IMR-90 (cell line): ENCODE measurements at regions not wholly inside any gene's neighbourhood (a gene's known extent, or its start where the extent isn't known, plus 50 kb on each side); places are given as distances from the start of the nearest gene placed in this dataset.

ENCODE experiments used
- ATAC-seq: fragments of 200-7000 bp; cut with Tn5 transposase; 2 replicates; pipeline ENCODE4 v1.9.1; 2020; ENCODE audit warnings: low read depth, mild to moderate bottlenecking, moderate library complexity
- BruUV-seq: library from RNA; stranded (reverse); fragments of 400-500 nt; replicated peaks from 2 replicates; lab custom pipeline; 2021; lab: Mats Ljungman, UMichigan
- CTCF ChIA-PET: fragments of 300-600 bp; formaldehyde crosslinking; extraction: SDS; loops from one replicate; lab custom pipeline; 2021; ENCODE audit warnings: antibody characterized with exemption; lab: Yijun Ruan, JAX
- POLR2A ChIA-PET: fragments of 300-600 bp; sonication (Branson Sonifier 250); formaldehyde crosslinking; loops from one replicate; lab custom pipeline; 2022; ENCODE audit warnings: antibody characterized with exemption; ENCODE audit not compliant: unreplicated experiment; lab: Charles Lee
- DNase-seq: peaks from one replicate; pipeline ENCODE4 v3.0.0; 2013
- H2AFZ ChIP-seq: replicated peaks from 2 replicates; pipeline ENCODE3; 2013; ENCODE audit warnings: low read length, mild to moderate bottlenecking; ENCODE audit not compliant: poor library complexity
- H2AK5ac ChIP-seq: 2 replicates; pipeline ENCODE4 v1.6.1; 2013; ENCODE audit warnings: low read depth, low read length, inconsistent platforms
- H2AK9ac ChIP-seq: replicated peaks from 2 replicates; pipeline ENCODE3; 2013; ENCODE audit warnings: mild to moderate bottlenecking, low read depth, low read length, moderate library complexity; ENCODE audit not compliant: poor library complexity
- H2BK120ac ChIP-seq: 2 replicates; pipeline ENCODE4 v1.6.1; 2013; ENCODE audit warnings: low read depth, low read length, inconsistent platforms
- H2BK15ac ChIP-seq: 3 replicates; pipeline ENCODE4 v1.6.1; 2013; ENCODE audit warnings: low read depth, low read length, inconsistent platforms
- H2BK20ac ChIP-seq: 2 replicates; pipeline ENCODE4 v1.6.1; 2013; ENCODE audit warnings: low read depth, mild to moderate bottlenecking, inconsistent platforms, low read length, moderate library complexity
- H2BK5ac ChIP-seq: 2 replicates; pipeline ENCODE4 v1.6.1; 2013; ENCODE audit warnings: mild to moderate bottlenecking, low read depth, low read length, inconsistent platforms; ENCODE audit not compliant: poor library complexity, severe bottlenecking
- H3K14ac ChIP-seq: replicated peaks from 2 replicates; pipeline ENCODE4 v1.6.1; 2013; ENCODE audit warnings: low read depth, low read length, inconsistent platforms
- H3K18ac ChIP-seq: 2 replicates; pipeline ENCODE4 v1.6.1; 2013; ENCODE audit warnings: low read depth, low read length, control low read depth
- H3K23ac ChIP-seq: 2 replicates; pipeline ENCODE4 v1.6.1; 2013; ENCODE audit warnings: low read depth, low read length, inconsistent platforms
- H3K27ac ChIP-seq: 2 replicates; pipeline ENCODE4 v1.5.1; 2013; ENCODE audit warnings: mild to moderate bottlenecking, control low read depth, low read length; ENCODE audit not compliant: insufficient read depth
- H3K27me3 ChIP-seq: 2 replicates; pipeline ENCODE4 v1.6.1; 2013; ENCODE audit warnings: low read length; ENCODE audit not compliant: control insufficient read depth, insufficient read depth
- H3K36me3 ChIP-seq: 2 replicates; pipeline ENCODE4 v1.6.1; 2013; ENCODE audit warnings: low read length, mixed read lengths; ENCODE audit not compliant: control insufficient read depth, insufficient read depth
- H3K4ac ChIP-seq: 2 replicates; pipeline ENCODE4 v1.6.1; 2013; ENCODE audit warnings: low read depth, low read length, inconsistent platforms
- H3K4me1 ChIP-seq: 2 replicates; pipeline ENCODE4 v1.6.1; 2013; ENCODE audit warnings: low read length, mixed read lengths; ENCODE audit not compliant: control insufficient read depth, insufficient read depth
- H3K4me2 ChIP-seq: 2 replicates; pipeline ENCODE4 v1.6.1; 2013; ENCODE audit warnings: low read depth, mild to moderate bottlenecking, control low read depth, low read length, moderate library complexity
- H3K4me3 ChIP-seq: 2 replicates; pipeline ENCODE4 v1.5.1; 2013; ENCODE audit warnings: low read depth, mild to moderate bottlenecking, control low read depth, low read length, moderate library complexity; ENCODE audit not compliant: insufficient read depth
- H3K56ac ChIP-seq: 2 replicates; pipeline ENCODE4 v1.6.1; 2013; ENCODE audit warnings: low read length, inconsistent platforms; ENCODE audit not compliant: insufficient read depth; ENCODE audit errors: extremely low read depth
- H3K79me1 ChIP-seq, 2 experiments: 2 replicates each; pipeline ENCODE4 v1.6.1; 2013; ENCODE audit warnings: low read length in 2 of 2, inconsistent platforms in 1 of 2, low read depth in 1 of 2
- H3K9ac ChIP-seq: 2 replicates; pipeline ENCODE4 v1.6.1; 2013; ENCODE audit warnings: low read depth, low read length, control low read depth
- H3K9me1 ChIP-seq: 2 replicates; pipeline ENCODE4 v1.6.1; 2013; ENCODE audit warnings: low read length, inconsistent platforms; ENCODE audit not compliant: insufficient read depth
- H3K9me3 ChIP-seq: 2 replicates; pipeline ENCODE4 v1.6.1; 2013; ENCODE audit warnings: low read length; ENCODE audit not compliant: control insufficient read depth, insufficient read depth
- H4K20me1 ChIP-seq: 2 replicates; pipeline ENCODE4 v1.6.1; 2013; ENCODE audit warnings: low read length, inconsistent platforms; ENCODE audit not compliant: insufficient read depth
- H4K5ac ChIP-seq: 2 replicates; pipeline ENCODE4 v1.6.1; 2013; ENCODE audit warnings: mild to moderate bottlenecking, low read depth, low read length, control low read depth
- H4K8ac ChIP-seq, 2 experiments: 2 replicates each; pipeline ENCODE4 v1.6.1; 2013; ENCODE audit warnings: low read depth in 2 of 2, low read length in 2 of 2, control low read depth in 1 of 2, inconsistent platforms in 1 of 2
- H4K91ac ChIP-seq: 2 replicates; pipeline ENCODE4 v1.6.1; 2013; ENCODE audit warnings: low read depth, low read length, inconsistent platforms; ENCODE audit not compliant: insufficient read depth
- BHLHE40 ChIP-seq: fragments of 150-350 bp; IDR thresholded peaks from 2 replicates; pipeline ENCODE4 v1.6.1; 2016; ENCODE audit warnings: mild to moderate bottlenecking, low read depth, low read length
- CEBPB ChIP-seq: IDR thresholded peaks from 2 replicates; pipeline ENCODE4 v1.6.1; 2012; ENCODE audit warnings: low read depth, low read length, improper control_type of control experiment
- CHD1 ChIP-seq: IDR thresholded peaks from 2 replicates; pipeline ENCODE4 v1.6.1; 2012; ENCODE audit warnings: low read depth, low read length, improper control_type of control experiment
- CTCF ChIP-seq: conservative IDR thresholded peaks from 2 replicates; pipeline ENCODE4 v1.5.1; 2012; ENCODE audit warnings: mild to moderate bottlenecking, low read depth, low read length, improper control_type of control experiment
- FOS ChIP-seq: fragments of 150-350 bp; IDR thresholded peaks from 2 replicates; pipeline ENCODE4 v1.6.1; 2016; ENCODE audit warnings: low read depth, low read length
- MAFK ChIP-seq: IDR thresholded peaks from 2 replicates; pipeline ENCODE4 v1.6.1; 2012; ENCODE audit warnings: low read depth, low read length, improper control_type of control experiment
- MAZ ChIP-seq: IDR thresholded peaks from 2 replicates; pipeline ENCODE4 v1.6.1; 2012; ENCODE audit warnings: low read depth, mild to moderate bottlenecking, low read length, improper control_type of control experiment, moderate library complexity, borderline replicate concordance
- MXI1 ChIP-seq: IDR thresholded peaks from 2 replicates; pipeline ENCODE4 v1.6.1; 2012; ENCODE audit warnings: low read depth, mild to moderate bottlenecking, low read length, moderate library complexity, borderline replicate concordance
- NFE2L2 ChIP-seq: fragments of 150-350 bp; IDR thresholded peaks from 2 replicates; pipeline ENCODE4 v1.6.1; 2016; ENCODE audit warnings: low read depth, mild to moderate bottlenecking, low read length
- POLR2A ChIP-seq: IDR thresholded peaks from 2 replicates; pipeline ENCODE4 v1.6.1; 2012; ENCODE audit warnings: mild to moderate bottlenecking, low read depth, low read length
- RAD21 ChIP-seq: IDR thresholded peaks from 2 replicates; pipeline ENCODE4 v1.6.1; 2012; ENCODE audit warnings: low read length, improper control_type of control experiment
- RCOR1 ChIP-seq: IDR thresholded peaks from 2 replicates; pipeline ENCODE4 v1.6.1; 2012; ENCODE audit warnings: mild to moderate bottlenecking, low read length, improper control_type of control experiment; ENCODE audit not compliant: insufficient replicate concordance
- RFX5 ChIP-seq: IDR thresholded peaks from 2 replicates; pipeline ENCODE4 v1.8.0; 2012; ENCODE audit warnings: low read depth, mild to moderate bottlenecking, low read length, moderate library complexity
- SMC3 ChIP-seq: fragments of 150-350 bp; IDR thresholded peaks from 2 replicates; pipeline ENCODE4 v1.6.1; 2016; ENCODE audit warnings: low read depth, mild to moderate bottlenecking, antibody characterized with exemption, low read length, moderate library complexity
- WGBS, 2 experiments: methylation state at CpG; one replicate each; pipeline versions ENCODE4 v1.1.5 to v1.1.7; 2013; ENCODE audit warnings: missing lambda C conversion rate in 2 of 2; ENCODE audit not compliant: insufficient read length in 1 of 2; ENCODE audit errors: extremely low coverage in 2 of 2; 5-methylcytosine and 5-hydroxymethylcytosine counted together
- dilution Hi-C: fragments of 300-500 bp; cut with HindIII; formaldehyde crosslinking; loops from one replicate; pipeline ENCODE4 v1.14.3; 2018; ENCODE audit warnings: low sequenced_read_pairs; ENCODE audit not compliant: unreplicated experiment
- in situ Hi-C: fragments of 300-500 bp; cut with MboI; formaldehyde crosslinking; loops from 3 replicates; pipeline ENCODE4 v1.14.3; 2019; ENCODE audit warnings: low sequenced_read_pairs, inconsistent platforms, mixed read lengths
- intact Hi-C: fragments of 100-400 bp; cut with micrococcal nuclease; formaldehyde crosslinking; loops from 2 replicates; pipeline ENCODE4 v1.10.0; 2022
- TF ChIP-seq, protein P1 (sequence below): fragments of 150-350 bp; IDR thresholded peaks from 2 replicates; pipeline ENCODE4 v1.6.1; 2017; ENCODE audit warnings: mild to moderate bottlenecking, antibody characterized with exemption, low read length, low read depth

- ChIA-PET CTCF (interaction anchor here (0.6 kb wide), 1 partner anchor 1304 kb away, joined by 4 read pairs; no protein-coding TSS in a partner anchor), POLR2A (no interaction called here)
- Histone ChIP-seq H3K23ac (no peak overlapping the region), H3K27me3 (no peaks in the 10 kb centered on the region), H3K4me2 (no peak overlapping the region), H4K20me1 (no peaks in the 10 kb centered on the region), H2AK9ac (no peak overlapping the region), H3K9ac (no peak overlapping the region), H3K36me3 (no peaks in the 10 kb centered on the region), H3K9me3 (no peaks in the 10 kb centered on the region), H4K91ac (no peak overlapping the region), H2AFZ (no peak overlapping the region), H2BK120ac (no peak overlapping the region), H2AK5ac (no peak overlapping the region), H3K9me1 (no peaks in the 10 kb centered on the region), H4K8ac (no peak overlapping the region), H3K27ac (no peak overlapping the region), H3K4me1 (no peaks in the 10 kb centered on the region), H2BK5ac (no peak overlapping the region), H4K5ac (no peak overlapping the region), H2BK15ac (no peak overlapping the region), H2BK20ac (no peak overlapping the region), H3K14ac (no peak overlapping the region), H3K4ac (no peak overlapping the region), H3K56ac (no peak overlapping the region), H3K18ac (no peak overlapping the region), H3K79me1 (no peaks in the 10 kb centered on the region), H3K4me3 (no peak overlapping the region)
- dilution Hi-C loops, result no loop called here
- DNase-seq (no peak), ATAC-seq (no peak)
- BruUV-seq, result no TSS peak
- intact Hi-C loops, result no loop called here
- no peak for TF ChIP-seq BHLHE40
- no peak for TF ChIP-seq CTCF
- no peak for TF ChIP-seq CEBPB
- TF ChIP-seq RCOR1, result no peak
- no peak for TF ChIP-seq NFE2L2
- TF ChIP-seq SMC3, result no peak
- TF ChIP-seq, protein P1, sequence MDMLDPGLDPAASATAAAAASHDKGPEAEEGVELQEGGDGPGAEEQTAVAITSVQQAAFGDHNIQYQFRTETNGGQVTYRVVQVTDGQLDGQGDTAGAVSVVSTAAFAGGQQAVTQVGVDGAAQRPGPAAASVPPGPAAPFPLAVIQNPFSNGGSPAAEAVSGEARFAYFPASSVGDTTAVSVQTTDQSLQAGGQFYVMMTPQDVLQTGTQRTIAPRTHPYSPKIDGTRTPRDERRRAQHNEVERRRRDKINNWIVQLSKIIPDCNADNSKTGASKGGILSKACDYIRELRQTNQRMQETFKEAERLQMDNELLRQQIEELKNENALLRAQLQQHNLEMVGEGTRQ, result no peak
- no peak for TF ChIP-seq CHD1
- TF ChIP-seq MAFK, result no peak
- no peak for TF ChIP-seq RFX5
- TF ChIP-seq POLR2A, result no peak
- TF ChIP-seq MAZ, result no peak
- TF ChIP-seq MXI1, result no peak
- TF ChIP-seq RAD21, result no peak
- no peak for TF ChIP-seq FOS
- in situ Hi-C loops, result no loop called here
- no CpG with 5 or more reads among the region's 5 CpGs for WGBS, 2 experiments
These were observed 208.6 kb downstream of the CWF19L2 start for GRCh38 chr11:107249054-107249453.
